ENCODE measurements at regions not wholly inside any gene's neighbourhood (a gene's known extent, or its start where the extent isn't known, plus 50 kb on each side); places are given as distances from the start of the nearest gene placed in this dataset.

DNA sequence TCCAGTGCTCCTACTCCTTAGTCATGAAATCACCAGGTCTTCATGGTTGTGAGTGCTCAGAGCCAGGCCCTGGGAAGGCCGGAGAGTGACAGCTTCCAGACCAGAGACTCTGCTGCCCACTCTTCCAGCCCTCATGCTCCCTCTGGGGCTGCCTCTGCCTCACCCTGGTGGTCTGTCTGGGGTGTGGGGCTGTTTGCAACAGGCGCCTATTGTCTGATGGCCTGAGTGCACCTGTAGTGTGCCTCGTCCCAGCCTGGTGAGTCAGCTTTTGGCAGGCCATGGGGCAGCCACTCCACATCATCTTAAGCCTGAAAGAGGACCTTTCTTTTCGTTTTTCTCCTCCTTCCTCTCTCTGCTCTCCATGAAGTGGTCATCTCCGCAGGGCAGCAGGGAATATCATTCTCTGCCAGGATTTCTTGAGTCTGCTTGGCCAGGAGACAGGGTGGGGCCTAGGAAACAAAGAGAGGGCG lies 173.8 kb downstream of the VEGFA start:
- Histone ChIP-seq H3K4me3 (ENCODE audit: control insufficient read depth in 1 of 2, extremely low read depth in 1 of 2, low read length in 1 of 2) (no peak overlapping the region), H3K27me3 (replicated peaks in 1 of 2; ENCODE audit: control insufficient read depth in 2 of 2, extremely low read depth in 1 of 2, insufficient read depth in 2 of 2, low read length in 1 of 2) (peaks cover 0 to 21% of the 10 kb centered on the region in 2 experiments), H3K9me3 (no peaks in the 10 kb centered on the region), H3K36me3 (ENCODE audit: control insufficient read depth in 2 of 2, extremely low read depth in 1 of 2, insufficient read depth in 1 of 2, low read length in 1 of 2) (no peaks in the 10 kb centered on the region), H3K4me1 (ENCODE audit: control insufficient read depth in 1 of 2, extremely low read depth in 1 of 2, insufficient read depth in 2 of 2, low read length in 2 of 2) (no peaks in the 10 kb centered on the region), H3K27ac (ENCODE audit: low read length) (no peak overlapping the region)
- Mint-ChIP-seq H3K4me3 (no peak overlapping the region), H3K9me3 (peaks cover 14 to 32% (median 21%) of the 10 kb centered on the region in 3 donors), H3K4me1 (no peaks in the 10 kb centered on the region), H3K27me3 (no peaks in the 10 kb centered on the region), H3K27ac (no peak overlapping the region), H3K36me3 (no peaks in the 10 kb centered on the region)
- DNase-seq (peak in 1 of 35 experiments; percentile 17), ATAC-seq (replicated peaks in 1 of 4) (no peak)
- ChIA-PET CTCF (no interaction called here), POLR2A (no interaction called here)
- WGBS (ENCODE audit: insufficient coverage), result 50% methylated on average over 4 of the region's 6 CpGs

DNA sequence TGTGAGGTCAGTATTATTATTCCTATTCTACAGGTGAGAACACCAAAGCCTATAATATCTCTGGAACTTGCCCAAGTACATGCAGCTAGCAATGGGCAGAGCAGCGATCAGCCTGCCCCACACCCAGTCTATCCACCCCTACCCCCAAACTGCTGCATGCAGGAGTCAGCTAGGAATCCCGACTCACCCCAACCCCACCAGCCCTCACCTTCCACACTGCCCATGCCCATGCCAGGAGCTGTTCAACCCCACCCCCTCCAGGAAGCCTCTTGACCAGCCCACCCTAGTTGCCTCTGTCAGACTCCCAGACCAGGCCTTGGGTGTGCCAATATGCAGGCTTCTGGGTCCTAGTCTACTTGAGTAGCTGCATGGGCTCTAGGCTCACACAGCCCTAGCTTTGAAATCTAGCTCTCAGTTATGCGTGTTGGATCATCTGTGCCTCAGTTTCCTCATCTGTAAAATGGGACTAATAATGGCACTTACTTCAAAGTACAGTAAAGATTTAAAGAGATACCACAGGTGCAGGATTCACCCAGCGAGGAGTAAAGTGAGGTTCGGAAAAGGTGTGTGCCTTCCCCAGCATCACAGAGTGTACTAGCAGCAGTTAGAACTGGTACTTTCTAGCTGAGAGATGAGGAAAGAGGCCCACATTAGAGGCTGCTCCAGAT lies 173.2 kb downstream of the VEGFA start:
- H3K36me3 Mint-ChIP-seq, result no peaks in the 10 kb centered on the region
- H3K4me3 Mint-ChIP-seq, result no peak overlapping the region
- POLR2A ChIA-PET, result interaction anchor here in 1 of 2 donors (0.6 kb wide), 1 partner anchor 963 kb away, joined by 5 read pairs; no protein-coding TSS in a partner anchor

DNA sequence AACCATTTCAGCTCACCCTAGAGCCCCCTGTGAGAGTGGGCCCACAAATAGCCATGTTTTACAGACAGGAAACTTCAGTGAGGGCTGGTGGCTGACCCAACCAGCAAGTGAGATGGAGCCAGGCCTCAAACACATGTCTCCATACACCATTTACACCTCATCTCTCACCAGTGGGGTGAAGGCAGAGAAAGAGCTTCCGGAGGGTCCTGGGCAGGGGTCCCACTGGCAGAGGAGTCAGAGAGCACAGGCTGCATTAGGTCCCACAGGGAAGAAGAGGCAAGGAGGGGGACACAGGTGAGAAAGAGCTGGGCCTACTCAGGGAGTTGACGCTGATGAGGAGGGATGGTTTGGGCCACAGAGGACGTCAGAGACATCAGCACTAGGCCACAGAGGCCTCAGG lies 172.6 kb downstream of the VEGFA start:
- H3K36me3 ChIP-seq (ENCODE audit: control insufficient read depth in 2 of 2, extremely low read depth in 1 of 2, insufficient read depth in 1 of 2, low read length in 1 of 2), result no peaks in the 10 kb centered on the region
- Mint-ChIP-seq H3K9me3 (peaks cover 14 to 32% (median 21%) of the 10 kb centered on the region in 3 donors), H3K27me3 (peaks cover 0 to 2% of the 10 kb centered on the region in 2 donors), H3K4me3 (no peak overlapping the region), H3K36me3 (no peaks in the 10 kb centered on the region), H3K4me1 (no peaks in the 10 kb centered on the region), H3K27ac (no peak overlapping the region)
- ATAC-seq (replicated peaks in 1 of 4), result no peak
- H3K27ac ChIP-seq (ENCODE audit: low read length), result no peak overlapping the region
- 100% methylated on average over 1 of the region's 3 CpGs for WGBS (ENCODE audit: insufficient coverage)
- H3K27me3 ChIP-seq (replicated peaks in 1 of 2; ENCODE audit: control insufficient read depth in 2 of 2, extremely low read depth in 1 of 2, insufficient read depth in 2 of 2, low read length in 1 of 2), result peaks cover 0 to 21% of the 10 kb centered on the region in 2 experiments
- no peak overlapping the region for H3K4me3 ChIP-seq (ENCODE audit: control insufficient read depth in 1 of 2, extremely low read depth in 1 of 2, low read length in 1 of 2)
- peak in 1 of 35 experiments; percentile 13 for DNase-seq
- POLR2A ChIA-PET, result interaction anchor here in 1 of 2 donors (0.6 kb wide), 1 partner anchor 962 kb away, joined by 5 read pairs; no protein-coding TSS in a partner anchor
- no peaks in the 10 kb centered on the region for H3K9me3 ChIP-seq
- no peaks in the 10 kb centered on the region for H3K4me1 ChIP-seq (ENCODE audit: control insufficient read depth in 1 of 2, extremely low read depth in 1 of 2, insufficient read depth in 2 of 2, low read length in 2 of 2)
- CTCF ChIA-PET, result no interaction called here

More for the DNA sequence above, 173.2 kb downstream of the VEGFA start:
- DNase-seq (peak in 1 of 35 experiments; percentile 9), ATAC-seq (replicated peaks in 1 of 4) (no peak)
- CTCF ChIA-PET, result no interaction called here
- no peaks in the 10 kb centered on the region for H3K4me1 ChIP-seq (ENCODE audit: control insufficient read depth in 1 of 2, extremely low read depth in 1 of 2, insufficient read depth in 2 of 2, low read length in 2 of 2)
- no peak overlapping the region for H3K27ac Mint-ChIP-seq
- H3K27ac ChIP-seq (ENCODE audit: low read length), result no peak overlapping the region
- no peak overlapping the region for H3K4me3 ChIP-seq (ENCODE audit: control insufficient read depth in 1 of 2, extremely low read depth in 1 of 2, low read length in 1 of 2)
- peaks cover 14 to 32% (median 21%) of the 10 kb centered on the region in 3 donors for H3K9me3 Mint-ChIP-seq
- H3K27me3 ChIP-seq (replicated peaks in 1 of 2; ENCODE audit: control insufficient read depth in 2 of 2, extremely low read depth in 1 of 2, insufficient read depth in 2 of 2, low read length in 1 of 2), result peaks cover 0 to 21% of the 10 kb centered on the region in 2 experiments
- peaks cover 0 to under 1% of the 10 kb centered on the region in 2 donors for H3K27me3 Mint-ChIP-seq
- WGBS (ENCODE audit: insufficient coverage), result 96% methylated on average over 5 of the region's 5 CpGs
- H3K4me1 Mint-ChIP-seq, result no peaks in the 10 kb centered on the region
- H3K36me3 ChIP-seq (ENCODE audit: control insufficient read depth in 2 of 2, extremely low read depth in 1 of 2, insufficient read depth in 1 of 2, low read length in 1 of 2), result no peaks in the 10 kb centered on the region
- no peaks in the 10 kb centered on the region for H3K9me3 ChIP-seq

DNA sequence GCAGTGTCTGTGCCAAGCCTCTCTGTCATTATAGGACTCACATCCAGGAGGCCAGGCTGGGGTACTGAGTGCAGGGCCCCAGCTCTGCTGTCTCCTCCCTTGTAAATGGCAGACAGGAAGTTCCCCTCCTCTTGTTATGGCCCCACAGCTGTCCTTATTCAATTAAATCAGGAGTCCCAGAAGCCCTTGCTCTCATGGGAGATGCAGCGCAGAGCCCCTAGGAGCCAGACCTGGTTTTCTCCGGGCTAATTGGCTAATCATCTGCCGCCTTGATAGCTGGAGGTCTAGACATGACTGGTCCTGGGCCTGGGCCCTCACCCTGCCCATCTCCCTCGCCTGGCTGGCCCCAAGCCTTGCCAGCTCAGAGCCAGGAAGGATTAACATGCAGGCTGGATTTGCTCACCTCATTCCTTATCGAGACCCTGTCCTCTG lies 172.0 kb downstream of the VEGFA start:
- Histone ChIP-seq H3K27ac (ENCODE audit: low read length) (no peak overlapping the region), H3K36me3 (ENCODE audit: control insufficient read depth in 2 of 2, extremely low read depth in 1 of 2, insufficient read depth in 1 of 2, low read length in 1 of 2) (no peaks in the 10 kb centered on the region), H3K9me3 (no peaks in the 10 kb centered on the region), H3K4me3 (ENCODE audit: control insufficient read depth in 1 of 2, extremely low read depth in 1 of 2, low read length in 1 of 2) (no peak overlapping the region), H3K27me3 (replicated peaks in 1 of 2; ENCODE audit: control insufficient read depth in 2 of 2, extremely low read depth in 1 of 2, insufficient read depth in 2 of 2, low read length in 1 of 2) (peaks cover 0 to 21% of the 10 kb centered on the region in 2 experiments), H3K4me1 (ENCODE audit: control insufficient read depth in 1 of 2, extremely low read depth in 1 of 2, insufficient read depth in 2 of 2, low read length in 2 of 2) (no peaks in the 10 kb centered on the region)
- POLR2A ChIA-PET, result no interaction called here
- H3K4me1 Mint-ChIP-seq, result no peaks in the 10 kb centered on the region
- CTCF ChIA-PET, result no interaction called here
- H3K9me3 Mint-ChIP-seq, result peaks cover 14 to 31% (median 21%) of the 10 kb centered on the region in 3 donors
- no peak overlapping the region for H3K27ac Mint-ChIP-seq
- H3K27me3 Mint-ChIP-seq, result peaks cover 0 to 2% of the 10 kb centered on the region in 2 donors
- H3K36me3 Mint-ChIP-seq, result no peaks in the 10 kb centered on the region
- 96% methylated on average over 3 of the region's 5 CpGs for WGBS (ENCODE audit: insufficient coverage)
- no peak overlapping the region for H3K4me3 Mint-ChIP-seq
- peak in 1 of 35 experiments; percentile 23 for DNase-seq
- no peak for ATAC-seq (replicated peaks in 1 of 4)

DNA sequence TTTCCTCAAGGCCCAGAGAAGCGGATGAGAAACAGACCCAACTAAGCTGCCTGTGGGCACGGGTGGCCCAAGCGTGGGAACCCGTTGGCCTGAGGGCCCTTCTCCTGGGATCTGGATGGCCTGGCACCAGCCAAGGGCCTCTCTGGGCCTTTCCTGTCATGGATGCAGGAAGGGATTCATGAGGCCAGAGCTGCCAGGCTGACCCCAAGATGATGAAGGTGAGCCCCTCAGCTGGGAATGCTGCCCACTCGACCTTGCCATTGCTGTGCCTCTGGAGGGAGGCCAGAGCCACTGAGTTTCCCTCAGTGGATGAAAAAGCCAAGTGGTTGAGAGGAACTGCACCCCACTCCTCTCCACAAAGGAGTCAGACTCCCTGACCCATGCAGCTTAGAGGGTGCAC lies 171.2 kb downstream of the VEGFA start:
- ChIA-PET POLR2A (no interaction called here), CTCF (no interaction called here)
- Mint-ChIP-seq H3K27me3 (peaks cover 0 to 2% of the 10 kb centered on the region in 2 donors), H3K4me1 (no peaks in the 10 kb centered on the region), H3K27ac (no peak overlapping the region), H3K9me3 (peaks cover 7 to 22% (median 13%) of the 10 kb centered on the region in 3 donors), H3K4me3 (no peak overlapping the region), H3K36me3 (no peaks in the 10 kb centered on the region)
- DNase-seq (no peak), ATAC-seq (replicated peaks in 1 of 4) (no peak)
- no peak overlapping the region for H3K27ac ChIP-seq (ENCODE audit: low read length)
- no peaks in the 10 kb centered on the region for H3K4me1 ChIP-seq (ENCODE audit: control insufficient read depth in 1 of 2, extremely low read depth in 1 of 2, insufficient read depth in 2 of 2, low read length in 2 of 2)
- no peaks in the 10 kb centered on the region for H3K36me3 ChIP-seq (ENCODE audit: control insufficient read depth in 2 of 2, extremely low read depth in 1 of 2, insufficient read depth in 1 of 2, low read length in 1 of 2)
- no peaks in the 10 kb centered on the region for H3K9me3 ChIP-seq
- peaks cover 0 to 21% of the 10 kb centered on the region in 2 experiments for H3K27me3 ChIP-seq (replicated peaks in 1 of 2; ENCODE audit: control insufficient read depth in 2 of 2, extremely low read depth in 1 of 2, insufficient read depth in 2 of 2, low read length in 1 of 2)
- no peak overlapping the region for H3K4me3 ChIP-seq (ENCODE audit: control insufficient read depth in 1 of 2, extremely low read depth in 1 of 2, low read length in 1 of 2)
- 95% methylated on average over 4 of the region's 5 CpGs for WGBS (ENCODE audit: insufficient coverage)

DNA sequence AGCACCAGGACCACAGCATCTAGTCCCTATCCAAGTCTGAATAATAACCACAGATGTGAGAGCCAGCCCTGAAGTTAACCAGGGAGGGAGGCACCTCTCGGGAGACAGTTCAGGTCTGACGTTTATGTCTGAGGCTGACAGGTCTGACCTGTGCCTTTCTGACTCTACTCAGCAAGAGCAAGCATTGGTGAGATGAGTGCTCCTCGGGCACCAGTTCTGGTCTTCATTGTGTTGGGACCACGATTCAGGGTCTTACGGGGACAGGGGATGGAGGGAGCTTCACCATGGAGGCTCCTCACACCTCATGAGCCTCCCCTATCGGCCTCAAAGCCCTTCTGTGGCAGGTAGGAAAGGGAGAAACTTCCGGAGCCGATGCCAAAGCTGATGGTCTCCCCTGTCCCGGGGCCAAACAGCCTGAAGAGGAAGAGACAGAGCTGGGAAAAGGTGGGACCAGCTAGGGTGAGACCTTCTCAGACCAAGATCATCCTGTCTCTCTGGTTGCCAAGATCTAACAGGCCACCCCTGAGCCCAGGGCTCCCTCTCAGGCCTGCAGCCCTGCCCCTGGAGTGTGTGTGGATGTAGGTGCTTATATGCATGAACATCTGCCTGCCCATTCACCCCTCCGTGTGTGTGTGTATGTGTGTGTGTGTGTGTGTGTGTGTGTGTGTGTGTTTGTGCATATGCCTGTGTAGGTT lies 170.5 kb downstream of the VEGFA start:
- ATAC-seq (replicated peaks in 1 of 4), result no peak
- H3K27me3 ChIP-seq (replicated peaks in 1 of 2; ENCODE audit: control insufficient read depth in 2 of 2, extremely low read depth in 1 of 2, insufficient read depth in 2 of 2, low read length in 1 of 2), result peaks cover 0 to 21% of the 10 kb centered on the region in 2 experiments
- no peak overlapping the region for H3K27ac Mint-ChIP-seq

More for the DNA sequence above, 170.5 kb downstream of the VEGFA start:
- H3K4me3 ChIP-seq (ENCODE audit: control insufficient read depth in 1 of 2, extremely low read depth in 1 of 2, low read length in 1 of 2), result no peak overlapping the region
- WGBS (ENCODE audit: insufficient coverage), result 84% methylated on average over 5 of the region's 10 CpGs
- DNase-seq, result no peak
- no peaks in the 10 kb centered on the region for H3K36me3 Mint-ChIP-seq
- no peaks in the 10 kb centered on the region for H3K4me1 ChIP-seq (ENCODE audit: control insufficient read depth in 1 of 2, extremely low read depth in 1 of 2, insufficient read depth in 2 of 2, low read length in 2 of 2)
- H3K27me3 Mint-ChIP-seq, result peaks cover 0 to 2% of the 10 kb centered on the region in 2 donors
- no peak overlapping the region for H3K4me3 Mint-ChIP-seq
- no peak overlapping the region for H3K27ac ChIP-seq (ENCODE audit: low read length)
- no peaks in the 10 kb centered on the region for H3K9me3 ChIP-seq
- ChIA-PET CTCF (no interaction called here), POLR2A (no interaction called here)
- H3K4me1 Mint-ChIP-seq, result no peaks in the 10 kb centered on the region
- H3K9me3 Mint-ChIP-seq, result peaks cover 6 to 16% (median 7%) of the 10 kb centered on the region in 3 donors
- H3K36me3 ChIP-seq (ENCODE audit: control insufficient read depth in 2 of 2, extremely low read depth in 1 of 2, insufficient read depth in 1 of 2, low read length in 1 of 2), result no peaks in the 10 kb centered on the region
